ENCODE measurements at regions not wholly inside any gene's neighbourhood (a gene's known extent, or its start where the extent isn't known, plus 50 kb on each side); places are given as distances from the start of the nearest gene placed in this dataset.
"Not testable (repeated sequence)": the region's sequence is repeated elsewhere in the genome, so short reads cannot be mapped to it uniquely, and the experiment has no call there.

- no peak for DNase-seq
These were observed 129.8 kb upstream of the PRDX6 start for GRCh38 chr1:173347282-173347818.

DNA sequence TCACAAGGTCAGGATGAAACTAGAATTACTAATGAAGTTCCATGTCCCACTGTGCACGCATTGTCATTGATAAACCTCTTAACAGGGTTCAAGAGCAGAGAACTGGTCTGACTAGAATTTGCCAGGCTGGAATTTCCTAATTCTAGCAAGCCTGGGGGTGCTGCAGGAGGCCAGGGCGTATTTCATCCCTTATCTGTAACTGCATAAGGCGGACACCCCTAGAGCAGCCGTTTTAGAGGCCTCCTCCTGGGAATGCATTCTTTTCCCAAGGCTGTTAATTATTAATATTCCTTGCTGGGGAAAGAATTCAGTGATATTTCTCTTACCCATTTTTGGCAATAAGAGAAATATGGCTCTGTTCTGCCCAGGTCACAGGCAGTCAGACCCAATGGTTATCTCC lies 124.5 kb upstream of the PRDX6 start:
- DNase-seq = not testable (repeated sequence)

GRCh38 chr1:173353350-173353749 lies 123.8 kb upstream of the PRDX6 start:
- no peak for DNase-seq

DNA sequence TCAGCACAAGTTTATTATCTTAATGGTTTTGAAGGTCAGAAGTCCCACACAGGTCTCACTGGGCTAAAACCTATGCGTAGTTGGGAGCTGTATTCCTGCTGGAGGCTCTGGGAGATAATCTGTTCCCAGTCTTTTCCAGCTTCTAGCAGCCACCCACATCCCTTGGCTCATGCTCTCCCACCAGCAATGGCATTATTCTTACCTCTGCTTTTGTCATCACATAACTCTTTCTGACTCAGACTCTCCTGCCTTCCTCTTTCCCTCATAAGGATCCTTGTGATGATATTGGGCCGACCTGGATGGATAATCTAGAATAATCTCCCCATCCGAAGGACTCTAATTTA lies 122.2 kb upstream of the PRDX6 start:
- DNase-seq = no peak

DNA sequence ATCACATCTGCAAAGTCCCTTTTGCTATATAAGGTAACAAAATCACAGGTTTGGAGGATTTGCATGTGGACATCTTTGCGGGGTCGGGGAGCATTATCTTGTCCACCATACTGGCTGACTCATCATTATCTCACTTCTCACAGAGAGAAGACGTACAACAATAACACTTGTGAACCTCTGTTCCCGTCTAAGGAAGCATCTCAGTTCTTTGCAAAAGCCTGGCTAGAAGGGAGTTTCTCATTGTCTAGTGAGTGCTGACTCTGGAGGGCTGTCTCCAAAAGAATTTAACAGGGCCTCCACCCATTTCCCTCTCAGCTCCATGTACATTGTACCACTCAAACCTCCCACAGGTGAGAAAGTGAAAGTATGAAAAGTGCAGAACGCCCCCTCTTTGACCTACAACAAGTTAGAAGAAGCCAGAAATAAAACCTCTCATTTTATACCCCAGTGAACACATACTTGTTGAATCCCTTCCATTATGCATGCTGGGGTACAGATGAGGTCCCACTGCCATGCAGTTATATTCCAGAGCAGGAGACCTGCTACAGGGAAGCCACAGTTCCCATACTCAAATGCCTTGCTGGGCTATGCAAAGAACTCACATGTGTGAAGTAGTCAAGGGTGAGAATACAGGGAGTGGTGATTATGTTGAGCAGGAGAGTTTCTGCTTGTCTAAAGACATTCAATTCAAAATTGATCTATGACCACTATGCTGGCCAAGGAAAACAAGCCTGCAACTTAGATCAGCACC lies 121.7 kb upstream of the PRDX6 start:
- DNase-seq = no peak

GRCh38 chr1:173356191-173356762 lies 120.9 kb upstream of the PRDX6 start:
- no peak for DNase-seq

- DNase-seq = no peak
These were observed 116.6 kb upstream of the PRDX6 start for GRCh38 chr1:173360487-173361063.

GRCh38 chr1:173362543-173362942 lies 114.6 kb upstream of the PRDX6 start:
- DNase-seq = no peak

DNA sequence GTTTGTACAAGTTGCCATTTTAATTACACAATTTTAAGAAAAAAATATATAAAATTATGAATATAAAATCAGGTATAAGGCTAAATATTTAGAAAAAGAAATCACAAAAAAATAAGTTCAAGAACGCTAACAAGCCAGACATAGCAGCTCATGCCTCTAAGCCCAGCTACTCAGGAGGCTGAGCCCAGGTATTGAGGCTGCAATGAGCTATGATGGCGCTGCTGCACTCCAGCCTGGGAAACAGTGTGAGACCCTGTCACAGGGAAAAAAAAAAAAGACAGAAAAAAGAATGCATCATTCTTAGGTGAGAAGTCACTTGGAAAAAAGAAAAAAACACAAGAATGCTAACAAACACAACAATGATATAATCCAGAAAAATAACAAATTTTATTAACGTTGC lies 112.3 kb upstream of the PRDX6 start:
- no peak for DNase-seq

GRCh38 chr1:173365341-173365740 lies 111.8 kb upstream of the PRDX6 start:
- no peak for DNase-seq

DNA sequence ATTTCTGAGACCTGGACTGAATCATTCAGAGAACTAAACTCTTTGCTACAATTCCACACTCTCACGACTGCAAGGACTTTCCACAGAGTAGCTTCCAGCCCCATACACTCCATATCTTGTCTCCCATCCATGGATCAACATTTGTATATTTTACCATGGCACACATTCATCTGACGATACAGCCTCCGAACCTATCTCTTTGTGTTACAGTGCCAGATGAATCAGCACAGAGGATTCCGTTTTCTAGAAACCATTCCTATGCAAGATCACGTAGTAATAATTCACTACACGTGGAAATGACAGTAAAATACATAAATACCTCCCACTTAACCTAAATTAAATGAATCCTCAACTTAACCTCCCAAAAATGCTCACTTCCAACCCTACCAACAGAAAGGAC lies 110.0 kb upstream of the PRDX6 start:
- DNase-seq = no peak

DNA sequence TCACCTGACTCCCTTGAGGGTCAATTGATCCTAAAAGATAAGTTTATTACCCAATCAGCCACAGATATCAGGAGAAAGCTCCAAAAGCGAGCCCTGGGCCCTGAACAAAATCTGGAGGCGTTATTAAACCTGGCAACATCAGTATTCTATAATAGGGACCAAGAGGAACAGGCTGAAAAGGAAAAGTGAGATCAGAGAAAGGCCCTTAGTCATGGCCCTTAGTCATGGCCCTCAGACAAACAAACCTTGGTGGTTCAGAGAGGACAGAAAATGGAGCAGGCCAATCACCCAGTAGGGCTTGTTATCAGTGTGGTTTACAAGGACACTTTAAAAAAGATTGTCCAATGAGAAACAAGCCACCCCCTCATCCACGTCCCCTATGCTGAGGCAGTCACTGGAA lies 106.5 kb upstream of the PRDX6 start:
- DNase-seq = not testable (repeated sequence)

- not testable (repeated sequence) for DNase-seq
These were observed 101.1 kb upstream of the PRDX6 start for GRCh38 chr1:173376065-173376464.

DNA sequence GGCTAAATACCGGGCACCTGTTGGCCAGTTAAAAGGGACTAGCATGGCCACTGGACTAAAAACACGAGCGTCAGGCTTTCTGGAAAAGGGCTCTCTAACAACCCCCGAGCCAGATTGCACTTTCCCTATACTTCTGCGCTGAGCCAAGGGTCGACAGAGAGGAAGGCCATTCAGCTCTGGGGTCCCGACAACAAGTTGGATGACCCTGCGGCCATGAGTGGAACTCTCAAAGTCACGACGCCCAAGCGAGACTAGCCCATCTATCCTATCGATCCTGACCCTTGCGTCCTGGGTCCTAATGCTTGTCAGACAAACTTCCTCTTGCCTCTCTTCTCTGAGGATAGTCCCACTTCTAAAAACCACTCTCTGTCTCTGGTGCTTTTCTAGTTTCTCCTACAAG lies 99.9 kb upstream of the PRDX6 start:
- DNase-seq = no peak

DNA sequence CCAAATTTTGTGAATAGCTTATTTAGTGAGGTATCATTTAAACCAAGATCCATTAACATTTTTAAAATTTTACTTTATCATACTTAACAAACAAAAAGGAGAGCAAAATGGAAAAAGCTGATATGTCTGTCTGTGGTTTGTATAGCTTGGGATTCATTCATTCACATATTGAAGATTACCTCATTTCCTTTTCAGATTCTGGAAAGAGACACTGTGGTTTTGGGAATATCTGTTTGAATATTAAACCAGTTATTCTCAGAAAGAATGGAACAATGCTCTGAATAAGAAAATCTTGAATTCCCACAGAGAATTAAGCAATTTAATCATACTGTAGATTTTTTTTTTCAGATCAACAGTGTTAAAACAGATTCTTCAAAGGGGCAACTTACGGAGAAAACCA lies 93.8 kb upstream of the PRDX6 start:
- no peak for DNase-seq

DNA sequence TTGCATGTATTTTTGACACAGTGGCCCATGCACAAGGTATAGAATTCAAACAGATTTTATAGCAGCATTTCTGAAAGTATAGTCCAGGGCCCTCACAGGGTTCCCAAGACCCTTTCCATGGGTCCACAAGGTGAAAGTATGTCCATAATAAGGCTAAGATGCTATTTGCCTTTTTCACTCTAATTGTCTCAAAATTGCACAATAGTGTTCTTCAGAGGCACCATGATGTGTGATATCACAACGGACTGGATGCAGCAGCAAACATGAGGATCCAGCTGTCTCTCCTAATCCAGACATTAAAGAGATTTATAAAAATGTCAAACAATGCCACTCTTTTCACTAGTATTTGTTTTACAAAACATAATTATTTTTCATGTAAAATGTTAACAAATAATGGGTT lies 88.8 kb upstream of the PRDX6 start:
- DNase-seq = no peak

- no peak for DNase-seq
These were observed 84.1 kb upstream of the PRDX6 start for GRCh38 chr1:173392895-173393658.

- no peak for DNase-seq
These were observed 83.5 kb upstream of the PRDX6 start for GRCh38 chr1:173393659-173394000.

GRCh38 chr1:173394813-173395212 lies 82.3 kb upstream of the PRDX6 start:
- not testable (repeated sequence) for DNase-seq

GRCh38 chr1:173395762-173396161 lies 81.4 kb upstream of the PRDX6 start:
- no peak for DNase-seq

GRCh38 chr1:173400387-173400995 lies 76.6 kb upstream of the PRDX6 start:
- DNase-seq = no peak

GRCh38 chr1:173403996-173404395 lies 73.1 kb upstream of the PRDX6 start:
- DNase-seq = no peak

- DNase-seq = no peak
These were observed 71.9 kb upstream of the PRDX6 start for GRCh38 chr1:173405281-173405680.

Measured in activated gamma-delta T cell treated with Interleukin-2 at 50 U/mL for 16 hours (primary cell).